Thoracic aorta (tissue), 2 donors: ENCODE measurements at regions not wholly inside any gene's neighbourhood (a gene's known extent, or its start where the extent isn't known, plus 50 kb on each side); places are given as distances from the start of the nearest gene placed in this dataset.
A peak's percentile ranks its signal among the peaks of the same experiment; 100 is the strongest.

Source experiments
- ATAC-seq: fragments of 150-250 bp; one replicate; pipeline ENCODE4 v1.8.0; 2017; ENCODE audit warnings: low read depth; ENCODE audit not compliant: insufficient number of reproducible peaks, low FRiP score
- DNase-seq: peaks from one replicate; pipeline ENCODE4 v3.0.0-alpha.2; 2020; ENCODE audit warnings: low spot score
- H3K27ac ChIP-seq, 2 donors: fragments of 200-600 bp; sonication (generic); 1 replicate in 1 of 2; 2 replicates in 1 of 2; pipeline ENCODE4 v1.5.1; 2016; ENCODE audit warnings: mild to moderate bottlenecking in 2 of 2, moderate library complexity in 2 of 2
- H3K27me3 ChIP-seq: fragments of 200-600 bp; sonication (generic); replicated peaks from 2 replicates; pipeline ENCODE4 v1.6.0; 2016; ENCODE audit warnings: mild to moderate bottlenecking; ENCODE audit not compliant: insufficient read depth
- H3K36me3 ChIP-seq: fragments of 200-600 bp; sonication (generic); one replicate; pipeline ENCODE4 v1.5.1; 2016
- H3K4me1 ChIP-seq, 2 donors: fragments of 200-600 bp; sonication (generic); 1 replicate in 1 of 2; 2 replicates in 1 of 2; pipeline versions ENCODE4 v1.5.1 to v1.6.0; 2016; ENCODE audit warnings: low read depth in 2 of 2, mild to moderate bottlenecking in 1 of 2; ENCODE audit not compliant: control insufficient read depth in 1 of 2
- H3K4me3 ChIP-seq: fragments of 200-600 bp; sonication (generic); 2 replicates; pipeline ENCODE4 v1.5.1; 2016; ENCODE audit warnings: mild to moderate bottlenecking
- H3K9me3 ChIP-seq: fragments of 200-600 bp; sonication (generic); 2 replicates; pipeline ENCODE4 v1.5.1; 2016
- CTCF ChIP-seq: fragments of 200-600 bp; sonication (generic); IDR thresholded peaks from one replicate; pipeline ENCODE4 v1.5.1; 2019; ENCODE audit warnings: antibody characterized with exemption

GRCh38 chr11:64477675-64478074 is 78.1 kb upstream of the SLC22A11 start:
- Histone ChIP-seq H3K36me3 (no peaks in the 10 kb centered on the region), H3K27ac (no peak overlapping the region), H3K4me3 (no peak overlapping the region), H3K4me1 (no peaks in the 10 kb centered on the region), H3K27me3 (no peaks in the 10 kb centered on the region), H3K9me3 (no peaks in the 10 kb centered on the region)
- DNase-seq (no peak), ATAC-seq (no peak)
- no peak for TF ChIP-seq CTCF

GRCh38 chr11:64482588-64482987 is 73.2 kb upstream of the SLC22A11 start:
- H3K4me3 ChIP-seq: no peak overlapping the region
- TF ChIP-seq CTCF: no peak
- no peaks in the 10 kb centered on the region for H3K4me1 ChIP-seq
- no peaks in the 10 kb centered on the region for H3K27me3 ChIP-seq
- DNase-seq (no peak), ATAC-seq (no peak)
- no peaks in the 10 kb centered on the region for H3K9me3 ChIP-seq
- H3K27ac ChIP-seq: no peak overlapping the region
- no peaks in the 10 kb centered on the region for H3K36me3 ChIP-seq

DNA sequence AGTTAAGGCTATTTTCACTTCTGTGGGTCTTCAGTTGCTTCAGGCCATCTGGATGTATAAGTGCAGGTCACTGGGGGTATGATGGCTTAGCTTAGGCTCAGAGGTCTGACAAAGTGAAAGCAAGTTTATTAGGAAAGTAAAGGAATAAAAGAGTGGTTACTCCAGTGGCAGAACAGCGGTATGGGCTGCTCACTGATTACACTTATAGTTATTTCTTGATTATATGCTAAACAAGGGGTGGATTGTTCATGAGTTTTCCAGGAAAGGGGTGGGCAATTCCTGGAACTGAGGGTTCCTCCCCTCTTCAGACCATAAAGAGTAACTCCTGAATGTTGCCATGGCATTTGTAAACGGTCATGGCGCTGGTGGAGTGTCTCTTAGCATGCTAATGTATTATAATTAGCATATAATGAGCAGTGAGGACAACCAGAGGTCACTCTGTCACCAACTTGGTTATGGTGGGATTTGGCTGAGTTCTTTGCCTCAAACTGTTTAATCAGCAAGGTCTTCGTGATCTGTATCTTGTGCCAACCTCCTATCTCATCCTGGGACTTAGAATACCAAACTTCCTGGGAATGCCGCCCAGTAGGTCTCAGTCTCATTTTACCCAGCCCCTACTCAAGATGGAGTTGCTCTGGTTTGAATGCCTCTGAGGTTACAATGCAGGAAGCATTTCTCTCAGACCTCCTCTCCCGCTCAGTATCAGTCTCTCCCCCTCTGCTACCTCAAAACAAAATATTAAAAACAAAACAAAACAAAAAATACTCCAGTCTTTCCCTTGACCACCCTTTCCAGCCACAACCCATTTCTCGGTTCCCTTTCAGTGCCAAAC is 71.3 kb upstream of the SLC22A11 start:
- Histone ChIP-seq H3K4me1 (no peaks in the 10 kb centered on the region), H3K4me3 (no peak overlapping the region), H3K9me3 (no peaks in the 10 kb centered on the region), H3K27me3 (no peaks in the 10 kb centered on the region), H3K36me3 (no peaks in the 10 kb centered on the region), H3K27ac (no peak overlapping the region)
- no peak for TF ChIP-seq CTCF
- DNase-seq (no peak), ATAC-seq (no peak)

GRCh38 chr11:64485074-64485473 is 70.7 kb upstream of the SLC22A11 start:
- H3K36me3 ChIP-seq: no peaks in the 10 kb centered on the region
- no peak overlapping the region for H3K4me3 ChIP-seq
- DNase-seq (no peak), ATAC-seq (no peak)
- no peak overlapping the region for H3K27ac ChIP-seq
- no peak for TF ChIP-seq CTCF
- H3K4me1 ChIP-seq: no peaks in the 10 kb centered on the region
- no peaks in the 10 kb centered on the region for H3K9me3 ChIP-seq
- no peaks in the 10 kb centered on the region for H3K27me3 ChIP-seq

DNA sequence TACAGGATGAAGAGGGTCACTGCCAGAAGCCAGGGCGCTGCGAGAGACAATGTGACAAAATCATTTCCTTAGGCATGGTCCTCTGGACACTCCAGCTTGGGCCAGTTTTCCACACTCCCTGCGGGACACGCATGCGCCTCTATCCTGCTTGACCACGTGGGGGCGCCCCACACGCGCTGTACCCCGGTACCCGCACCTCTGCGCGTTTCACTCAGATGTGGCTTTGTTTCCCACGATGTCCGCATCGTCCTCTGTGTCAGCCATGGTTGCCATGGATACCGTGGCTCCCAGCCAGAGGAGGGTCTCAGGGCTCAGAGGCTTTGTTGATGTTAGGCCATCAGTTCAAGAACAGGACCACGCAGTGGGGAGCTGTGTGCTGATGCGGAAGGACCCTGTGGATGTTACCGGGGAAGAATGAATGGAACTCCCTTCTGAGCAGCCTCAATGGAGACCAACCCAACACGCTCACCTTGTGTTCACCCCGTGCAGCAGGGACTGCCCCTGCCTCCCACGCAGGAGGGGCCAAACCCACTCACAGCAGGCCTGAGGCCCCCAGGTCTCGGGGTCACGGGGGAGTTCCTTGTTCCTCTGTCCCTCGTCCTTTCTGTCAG is 65.8 kb upstream of the SLC22A11 start:
- DNase-seq: no peak
- no peaks in the 10 kb centered on the region for H3K27me3 ChIP-seq
- H3K36me3 ChIP-seq: no peaks in the 10 kb centered on the region

More for the DNA sequence above, 65.8 kb upstream of the SLC22A11 start:
- TF ChIP-seq CTCF: peak; percentile 77
- Histone ChIP-seq H3K27ac (no peak overlapping the region), H3K4me1 (no peaks in the 10 kb centered on the region), H3K4me3 (no peak overlapping the region), H3K9me3 (no peaks in the 10 kb centered on the region)
- no peak for ATAC-seq
